Activated naive CD4-positive, alpha-beta T cell treated with anti-CD3 and anti-CD28 coated beads for 36 hours (primary cell): ENCODE measurements at regions not wholly inside any gene's neighbourhood (a gene's known extent, or its start where the extent isn't known, plus 50 kb on each side); places are given as distances from the start of the nearest gene placed in this dataset.
"Not testable (repeated sequence)": the region's sequence is repeated elsewhere in the genome, so short reads cannot be mapped to it uniquely, and the experiment has no call there.

Source experiments
- CTCF ChIA-PET: fragments of 350-600 bp; sonication (Branson Sonifier 250); formaldehyde crosslinking; loops from one replicate; lab custom pipeline; 2021; ENCODE audit warnings: antibody characterized with exemption; lab: Charles Lee
- DNase-seq: peaks from one replicate; pipeline ENCODE4 v3.0.0-alpha.2; 2020
- H3K27ac Mint-ChIP-seq: one replicate; pipeline ENCODE4 v1.8.0; 2021; ENCODE audit warnings: mild to moderate bottlenecking, mixed read lengths
- H3K27me3 Mint-ChIP-seq: one replicate; pipeline ENCODE4 v1.8.0; 2021; ENCODE audit warnings: low read depth, mixed read lengths
- H3K36me3 Mint-ChIP-seq: one replicate; pipeline ENCODE4 v1.8.0; 2021; ENCODE audit warnings: low read depth, mixed read lengths
- H3K4me1 Mint-ChIP-seq: one replicate; pipeline ENCODE4 v1.8.0; 2021; ENCODE audit warnings: low read depth, mixed read lengths
- H3K4me3 Mint-ChIP-seq: one replicate; pipeline ENCODE4 v1.8.0; 2021; ENCODE audit warnings: mild to moderate bottlenecking, moderate library complexity, mixed read lengths
- H3K9me3 Mint-ChIP-seq: one replicate; pipeline ENCODE4 v1.8.0; 2021; ENCODE audit warnings: mixed read lengths
- intact Hi-C: fragments of 100-400 bp; cut with micrococcal nuclease; formaldehyde crosslinking; loops from one replicate; pipeline ENCODE4 v1.15.1; 2023

DNA sequence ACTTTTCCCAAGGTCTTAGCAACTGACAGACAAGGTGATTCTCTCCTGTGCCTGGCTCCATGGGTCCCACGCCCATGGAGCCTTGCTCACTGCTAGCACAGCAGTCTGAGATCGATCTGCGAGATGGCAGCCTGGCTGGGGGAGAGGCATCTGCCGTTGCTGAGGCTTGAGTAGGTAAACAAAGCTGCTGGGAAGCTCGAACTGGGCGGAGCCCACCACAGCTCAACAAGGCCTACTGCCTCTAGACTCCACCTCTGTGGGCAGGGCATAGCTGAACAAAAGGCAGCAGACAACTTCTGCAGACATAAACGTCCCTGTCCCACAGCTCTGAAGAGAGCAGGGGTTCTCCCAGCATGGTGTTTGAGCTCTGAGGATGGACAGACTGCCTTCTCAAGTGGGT lies 224.9 kb upstream of the CNR1 start:
- H3K27me3 Mint-ChIP-seq, H3K27ac Mint-ChIP-seq, intact Hi-C loops, H3K4me1 Mint-ChIP-seq, H3K4me3 Mint-ChIP-seq, H3K9me3 Mint-ChIP-seq, H3K36me3 Mint-ChIP-seq, CTCF ChIA-PET, DNase-seq: not testable (repeated sequence)

DNA sequence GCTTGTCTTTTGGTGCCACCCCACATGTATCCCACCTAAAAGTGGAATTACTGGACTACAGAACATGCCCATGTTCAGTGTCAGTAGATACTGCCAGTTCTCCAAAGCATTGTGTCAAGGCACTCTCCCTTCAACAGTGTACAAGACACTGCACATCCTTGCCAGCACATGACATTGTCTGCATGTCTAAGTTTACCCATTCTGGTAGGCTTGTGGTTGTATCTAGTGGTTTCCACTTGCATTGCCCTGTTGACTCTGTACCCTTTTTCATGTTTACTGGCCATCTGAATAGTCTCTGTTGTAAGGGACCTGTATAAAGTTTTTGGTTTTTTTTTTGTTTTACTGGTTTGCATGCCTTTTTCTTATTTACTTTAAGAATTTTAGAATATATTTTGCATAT lies 222.4 kb upstream of the CNR1 start:
- no peak for DNase-seq
- H3K36me3 Mint-ChIP-seq = no peaks in the 10 kb centered on the region
- intact Hi-C loops = no loop called here
- H3K27me3 Mint-ChIP-seq = peaks cover 3% of the 10 kb centered on the region
- CTCF ChIA-PET = no interaction called here
- peaks cover 3% of the 10 kb centered on the region for H3K9me3 Mint-ChIP-seq
- no peak overlapping the region for H3K4me3 Mint-ChIP-seq
- no peak overlapping the region for H3K27ac Mint-ChIP-seq
- no peaks in the 10 kb centered on the region for H3K4me1 Mint-ChIP-seq

DNA sequence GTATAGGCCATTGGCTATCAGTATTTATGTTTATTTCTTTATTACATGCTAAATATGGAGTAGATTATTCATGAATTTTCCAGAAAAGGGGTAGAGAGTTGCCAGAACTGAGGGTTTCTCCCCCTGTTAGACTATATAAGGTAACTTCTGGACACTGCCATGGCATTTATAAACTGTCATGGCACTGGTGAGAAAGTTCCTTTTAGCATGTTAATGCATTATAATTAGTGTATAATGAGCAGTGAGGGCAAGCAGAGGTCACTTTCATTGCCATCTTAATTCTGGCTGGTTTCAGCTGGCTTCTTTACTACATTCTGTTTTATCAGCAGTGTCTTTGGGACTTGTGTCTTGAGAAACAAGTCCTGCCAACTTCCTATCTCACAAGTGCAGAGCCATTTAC lies 220.0 kb upstream of the CNR1 start:
- Mint-ChIP-seq H3K4me3 (no peak overlapping the region), H3K27ac (no peak overlapping the region), H3K27me3 (peaks cover 2% of the 10 kb centered on the region), H3K9me3 (no peaks in the 10 kb centered on the region), H3K36me3 (no peaks in the 10 kb centered on the region), H3K4me1 (no peaks in the 10 kb centered on the region)
- no peak for DNase-seq
- intact Hi-C loops = no loop called here
- CTCF ChIA-PET = no interaction called here

- peaks cover 2% of the 10 kb centered on the region for H3K27me3 Mint-ChIP-seq
- intact Hi-C loops = no loop called here
- CTCF ChIA-PET = no interaction called here
- H3K4me1 Mint-ChIP-seq = no peaks in the 10 kb centered on the region
- H3K9me3 Mint-ChIP-seq = no peaks in the 10 kb centered on the region
- no peaks in the 10 kb centered on the region for H3K36me3 Mint-ChIP-seq
- H3K27ac Mint-ChIP-seq = no peak overlapping the region
- no peak overlapping the region for H3K4me3 Mint-ChIP-seq
- DNase-seq = no peak
Measured at GRCh38 chr6:88383183-88383582, 217.0 kb upstream of the CNR1 start.

DNA sequence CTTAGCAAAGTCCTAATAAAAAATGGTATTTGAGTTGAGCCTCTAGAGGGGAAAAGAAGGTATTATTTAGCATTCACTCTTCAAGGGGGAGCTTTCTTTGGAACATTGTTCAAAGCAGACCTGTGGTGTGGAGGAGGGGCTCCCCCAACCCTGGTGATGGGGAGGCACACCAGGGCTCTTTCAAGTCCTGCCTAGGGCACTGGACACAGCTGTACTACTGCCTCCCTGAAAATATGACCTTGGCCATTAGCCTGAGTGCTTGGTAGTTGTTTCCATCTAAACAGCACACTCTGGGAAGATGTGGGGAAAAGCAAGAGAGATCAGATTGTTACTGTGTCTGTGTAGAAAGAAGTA lies 215.1 kb upstream of the CNR1 start:
- intact Hi-C loops = no loop called here
- H3K9me3 Mint-ChIP-seq = no peaks in the 10 kb centered on the region
- H3K36me3 Mint-ChIP-seq = no peaks in the 10 kb centered on the region
- H3K27me3 Mint-ChIP-seq = peaks cover 2% of the 10 kb centered on the region
- no peak for DNase-seq
- no peaks in the 10 kb centered on the region for H3K4me1 Mint-ChIP-seq
- CTCF ChIA-PET = no interaction called here
- H3K4me3 Mint-ChIP-seq = no peak overlapping the region
- no peak overlapping the region for H3K27ac Mint-ChIP-seq

GRCh38 chr6:88380618-88381288 lies 214.6 kb upstream of the CNR1 start:
- H3K4me3 Mint-ChIP-seq = no peak overlapping the region
- H3K27me3 Mint-ChIP-seq = peaks cover 2% of the 10 kb centered on the region
- H3K27ac Mint-ChIP-seq = no peak overlapping the region
- intact Hi-C loops = no loop called here
- no peak for DNase-seq
- H3K36me3 Mint-ChIP-seq = no peaks in the 10 kb centered on the region
- no peaks in the 10 kb centered on the region for H3K9me3 Mint-ChIP-seq
- H3K4me1 Mint-ChIP-seq = no peaks in the 10 kb centered on the region
- CTCF ChIA-PET = no interaction called here

DNA sequence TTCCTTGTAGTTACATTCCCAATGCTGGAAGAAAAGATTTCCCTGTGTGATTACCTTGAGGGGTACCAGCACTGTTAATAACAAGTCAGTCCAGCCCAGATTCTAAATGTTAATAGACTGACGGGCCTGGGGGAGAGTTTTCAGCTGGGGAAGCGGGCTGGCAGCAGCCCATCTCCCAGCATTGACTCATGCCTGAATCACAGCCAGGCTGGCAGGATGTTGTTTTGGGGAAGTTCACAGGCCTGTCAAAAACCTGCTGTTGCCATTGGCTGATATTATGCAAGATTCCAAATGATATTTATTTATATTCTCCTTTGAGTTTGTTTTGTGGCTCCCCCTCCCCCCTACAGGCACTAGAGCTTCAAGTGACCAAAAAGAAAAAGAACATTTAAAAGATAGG lies 213.9 kb upstream of the CNR1 start:
- H3K4me3 Mint-ChIP-seq = no peak overlapping the region
- intact Hi-C loops = no loop called here
- no peaks in the 10 kb centered on the region for H3K4me1 Mint-ChIP-seq
- H3K9me3 Mint-ChIP-seq = no peaks in the 10 kb centered on the region
- DNase-seq = no peak
- H3K36me3 Mint-ChIP-seq = no peaks in the 10 kb centered on the region
- no peak overlapping the region for H3K27ac Mint-ChIP-seq
- H3K27me3 Mint-ChIP-seq = peaks cover 5% of the 10 kb centered on the region
- CTCF ChIA-PET = no interaction called here

DNA sequence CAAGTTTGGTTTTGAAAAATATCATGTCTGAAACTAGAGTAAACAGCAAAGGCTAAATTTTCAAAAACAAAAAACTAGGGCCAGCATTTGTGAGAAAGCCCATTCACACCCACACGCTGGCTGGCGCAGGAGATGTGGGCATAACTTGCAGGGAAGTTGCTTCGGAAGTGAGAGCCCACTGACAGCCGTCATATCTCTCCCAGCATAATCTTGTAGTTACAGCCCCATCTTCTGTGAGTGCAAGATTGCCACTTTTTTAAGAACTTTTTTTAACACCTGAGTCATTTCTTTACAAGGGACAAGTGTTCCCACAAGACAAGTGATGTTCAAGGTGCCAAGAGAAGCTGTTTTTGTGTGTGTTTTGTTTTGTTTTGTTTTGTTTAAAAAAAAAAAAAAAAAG lies 212.5 kb upstream of the CNR1 start:
- Mint-ChIP-seq H3K36me3 (no peaks in the 10 kb centered on the region), H3K4me3 (no peak overlapping the region), H3K27me3 (peaks cover 7% of the 10 kb centered on the region), H3K9me3 (no peaks in the 10 kb centered on the region), H3K27ac (no peak overlapping the region), H3K4me1 (no peaks in the 10 kb centered on the region)
- no peak for DNase-seq
- intact Hi-C loops = no loop called here
- CTCF ChIA-PET = interaction anchor here (0.7 kb wide), 1 partner anchor 18 kb away, joined by 4 read pairs; no protein-coding TSS in a partner anchor

- H3K4me3 Mint-ChIP-seq = no peak overlapping the region
- intact Hi-C loops = no loop called here
- peaks cover 8% of the 10 kb centered on the region for H3K27me3 Mint-ChIP-seq
- no peak for DNase-seq
- H3K36me3 Mint-ChIP-seq = no peaks in the 10 kb centered on the region
- H3K9me3 Mint-ChIP-seq = no peaks in the 10 kb centered on the region
- CTCF ChIA-PET = no interaction called here
- H3K27ac Mint-ChIP-seq = no peak overlapping the region
- H3K4me1 Mint-ChIP-seq = no peaks in the 10 kb centered on the region
Measured at GRCh38 chr6:88377976-88378568, 211.9 kb upstream of the CNR1 start.

GRCh38 chr6:88376768-88377387 lies 210.7 kb upstream of the CNR1 start:
- intact Hi-C loops = no loop called here
- Mint-ChIP-seq H3K9me3 (no peaks in the 10 kb centered on the region), H3K4me3 (no peak overlapping the region), H3K27ac (no peak overlapping the region), H3K36me3 (no peaks in the 10 kb centered on the region), H3K4me1 (no peaks in the 10 kb centered on the region), H3K27me3 (peaks cover 7% of the 10 kb centered on the region)
- no peak for DNase-seq
- CTCF ChIA-PET = interaction anchor here (0.6 to 1.0 kb wide), 2 partner anchors 411 to 493 kb away, joined by 3 read pairs; no protein-coding TSS in a partner anchor

GRCh38 chr6:88376197-88376596 lies 210.1 kb upstream of the CNR1 start:
- Mint-ChIP-seq H3K36me3 (no peaks in the 10 kb centered on the region), H3K4me3 (no peak overlapping the region), H3K27ac (no peak overlapping the region), H3K27me3 (peaks cover 10% of the 10 kb centered on the region), H3K9me3 (no peaks in the 10 kb centered on the region), H3K4me1 (no peaks in the 10 kb centered on the region)
- DNase-seq = no peak
- intact Hi-C loops = no loop called here
- CTCF ChIA-PET = no interaction called here

DNA sequence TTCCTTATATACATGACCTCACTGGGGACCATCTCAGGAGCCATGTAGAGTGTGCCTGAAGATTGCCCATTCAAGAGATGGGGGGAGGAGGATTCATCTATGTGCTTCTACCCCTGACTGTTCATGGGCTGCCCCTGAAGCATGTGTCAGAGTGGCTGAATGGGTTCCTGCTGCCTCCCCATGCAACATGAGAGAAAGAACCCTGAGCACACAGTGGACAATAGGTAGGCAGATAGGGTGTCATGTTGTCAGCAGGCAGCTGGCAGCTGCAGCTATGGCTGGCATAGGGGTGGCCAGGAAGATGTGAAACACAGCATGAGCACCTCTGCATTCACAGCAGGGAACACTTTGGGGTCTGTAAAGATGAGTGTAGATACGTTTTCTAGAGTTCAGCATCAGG lies 208.4 kb upstream of the CNR1 start:
- no peaks in the 10 kb centered on the region for H3K4me1 Mint-ChIP-seq
- H3K27ac Mint-ChIP-seq = no peak overlapping the region
- CTCF ChIA-PET = no interaction called here
- no peaks in the 10 kb centered on the region for H3K36me3 Mint-ChIP-seq
- H3K4me3 Mint-ChIP-seq = no peak overlapping the region
- no peaks in the 10 kb centered on the region for H3K9me3 Mint-ChIP-seq
- H3K27me3 Mint-ChIP-seq = peaks cover 11% of the 10 kb centered on the region
- intact Hi-C loops = no loop called here
- DNase-seq = no peak

- no peak for DNase-seq
- Mint-ChIP-seq H3K27ac (no peak overlapping the region), H3K27me3 (peaks cover 17% of the 10 kb centered on the region), H3K36me3 (no peaks in the 10 kb centered on the region), H3K4me1 (no peaks in the 10 kb centered on the region), H3K9me3 (no peaks in the 10 kb centered on the region), H3K4me3 (no peak overlapping the region)
- CTCF ChIA-PET = no interaction called here
- intact Hi-C loops = no loop called here
Measured at GRCh38 chr6:88371480-88371879, 205.3 kb upstream of the CNR1 start.
